ENCODE measurements at regions not wholly inside any gene's neighbourhood (a gene's known extent, or its start where the extent isn't known, plus 50 kb on each side); places are given as distances from the start of the nearest gene placed in this dataset.

DNA sequence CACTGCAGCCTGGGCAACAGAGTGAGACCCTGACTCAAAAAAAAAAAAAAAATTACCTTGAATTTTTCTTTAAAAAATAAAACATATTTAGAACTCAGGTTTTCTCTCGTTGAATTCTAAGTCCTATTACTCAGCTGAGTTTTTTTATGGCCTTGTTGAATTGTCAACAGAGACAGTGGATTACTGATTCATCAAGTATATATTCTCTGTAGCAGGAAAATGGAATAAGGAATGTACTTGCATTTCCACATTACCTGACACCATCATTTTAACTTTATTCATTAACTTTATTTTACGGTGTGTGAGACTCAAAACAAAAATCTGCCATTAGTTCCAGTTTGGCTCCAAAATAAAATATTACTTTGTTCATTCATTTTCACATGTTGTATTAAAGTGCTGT, 53.8 kb upstream of the APP start (continued):
- no peak for TF ChIP-seq ZNF561 (CRISPR knock-in tag; conservative IDR thresholded peaks at IDR 0.05)
- no peak for TF ChIP-seq ZBED1 (IDR thresholded peaks at IDR 0.05)
- TF ChIP-seq, protein P1, sequence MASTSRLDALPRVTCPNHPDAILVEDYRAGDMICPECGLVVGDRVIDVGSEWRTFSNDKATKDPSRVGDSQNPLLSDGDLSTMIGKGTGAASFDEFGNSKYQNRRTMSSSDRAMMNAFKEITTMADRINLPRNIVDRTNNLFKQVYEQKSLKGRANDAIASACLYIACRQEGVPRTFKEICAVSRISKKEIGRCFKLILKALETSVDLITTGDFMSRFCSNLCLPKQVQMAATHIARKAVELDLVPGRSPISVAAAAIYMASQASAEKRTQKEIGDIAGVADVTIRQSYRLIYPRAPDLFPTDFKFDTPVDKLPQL (IDR thresholded peaks at IDR 0.05; ENCODE audit: extremely low read depth, insufficient read length), result no peak
- TF ChIP-seq, protein P2, sequence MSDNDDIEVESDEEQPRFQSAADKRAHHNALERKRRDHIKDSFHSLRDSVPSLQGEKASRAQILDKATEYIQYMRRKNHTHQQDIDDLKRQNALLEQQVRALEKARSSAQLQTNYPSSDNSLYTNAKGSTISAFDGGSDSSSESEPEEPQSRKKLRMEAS (CRISPR knock-in tag; IDR thresholded peaks at IDR 0.05), result no peak
